Tibial nerve (tissue), 4 donors: ENCODE measurements at regions not wholly inside any gene's neighbourhood (a gene's known extent, or its start where the extent isn't known, plus 50 kb on each side); places are given as distances from the start of the nearest gene placed in this dataset.

ENCODE experiments used
- EP300 ChIP-seq, 2 donors: sonication (generic); formaldehyde crosslinking; IDR thresholded peaks; one replicate each; pipeline ENCODE4 v1.6.1; 2017; ENCODE audit warnings: antibody characterized with exemption in 2 of 2, mild to moderate bottlenecking in 1 of 2
- POLR2A ChIP-seq, 2 donors: fragments of 450-650 bp; IDR thresholded peaks; one replicate each; pipeline ENCODE4 v1.6.1; 2017; ENCODE audit warnings: antibody characterized with exemption in 2 of 2, mild to moderate bottlenecking in 2 of 2, moderate library complexity in 2 of 2
- TF ChIP-seq, protein P1 (sequence below), 5 experiments: fragments of 200-600 bp in 3 of 5; fragments of 450-650 bp in 2 of 5; sonication (generic) in 3 of 5; IDR thresholded peaks; one replicate each; pipeline ENCODE4 v1.5.1; 2016 to 2019; ENCODE audit warnings: antibody characterized with exemption in 5 of 5, mild to moderate bottlenecking in 3 of 5, moderate library complexity in 2 of 5

DNA sequence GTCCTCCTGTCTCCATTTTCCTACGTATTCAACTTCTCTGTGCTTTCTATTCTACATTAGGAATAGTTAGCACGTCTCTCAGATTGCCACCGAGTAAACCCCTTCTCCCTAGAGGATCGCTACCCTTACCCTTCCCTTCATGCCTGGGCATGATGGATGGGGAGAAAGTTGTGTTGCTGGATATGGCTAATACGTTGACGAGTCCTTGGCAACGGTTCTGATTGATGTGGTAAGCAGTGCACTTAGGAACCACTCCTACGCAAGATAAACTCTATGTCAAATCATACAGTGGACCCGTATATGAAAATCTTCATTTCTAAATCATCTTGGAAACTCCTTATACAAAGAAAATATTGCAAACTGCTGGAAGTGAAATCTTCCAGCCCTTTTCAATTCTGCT, 224.5 kb downstream of the EFNB2 start:
- TF ChIP-seq, protein P1, sequence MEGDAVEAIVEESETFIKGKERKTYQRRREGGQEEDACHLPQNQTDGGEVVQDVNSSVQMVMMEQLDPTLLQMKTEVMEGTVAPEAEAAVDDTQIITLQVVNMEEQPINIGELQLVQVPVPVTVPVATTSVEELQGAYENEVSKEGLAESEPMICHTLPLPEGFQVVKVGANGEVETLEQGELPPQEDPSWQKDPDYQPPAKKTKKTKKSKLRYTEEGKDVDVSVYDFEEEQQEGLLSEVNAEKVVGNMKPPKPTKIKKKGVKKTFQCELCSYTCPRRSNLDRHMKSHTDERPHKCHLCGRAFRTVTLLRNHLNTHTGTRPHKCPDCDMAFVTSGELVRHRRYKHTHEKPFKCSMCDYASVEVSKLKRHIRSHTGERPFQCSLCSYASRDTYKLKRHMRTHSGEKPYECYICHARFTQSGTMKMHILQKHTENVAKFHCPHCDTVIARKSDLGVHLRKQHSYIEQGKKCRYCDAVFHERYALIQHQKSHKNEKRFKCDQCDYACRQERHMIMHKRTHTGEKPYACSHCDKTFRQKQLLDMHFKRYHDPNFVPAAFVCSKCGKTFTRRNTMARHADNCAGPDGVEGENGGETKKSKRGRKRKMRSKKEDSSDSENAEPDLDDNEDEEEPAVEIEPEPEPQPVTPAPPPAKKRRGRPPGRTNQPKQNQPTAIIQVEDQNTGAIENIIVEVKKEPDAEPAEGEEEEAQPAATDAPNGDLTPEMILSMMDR (IDR thresholded peaks at IDR 0.05): no peak
- no peak for TF ChIP-seq EP300 (IDR thresholded peaks at IDR 0.05)
- no peak for TF ChIP-seq POLR2A (IDR thresholded peaks at IDR 0.05)
